Left kidney (tissue), 1 donor: ENCODE measurements at regions not wholly inside any gene's neighbourhood (a gene's known extent, or its start where the extent isn't known, plus 50 kb on each side); places are given as distances from the start of the nearest gene placed in this dataset.
"Not testable (repeated sequence)": the region's sequence is repeated elsewhere in the genome, so short reads cannot be mapped to it uniquely, and the experiment has no call there.

Experiments used
- DNase-seq: peaks from one replicate; pipeline ENCODE4 v3.0.0-alpha.2; 2013

- DNase-seq, result no peak
These were observed 567.5 kb upstream of the CHAC2 start for GRCh38 chr2:53200072-53200471.

DNA sequence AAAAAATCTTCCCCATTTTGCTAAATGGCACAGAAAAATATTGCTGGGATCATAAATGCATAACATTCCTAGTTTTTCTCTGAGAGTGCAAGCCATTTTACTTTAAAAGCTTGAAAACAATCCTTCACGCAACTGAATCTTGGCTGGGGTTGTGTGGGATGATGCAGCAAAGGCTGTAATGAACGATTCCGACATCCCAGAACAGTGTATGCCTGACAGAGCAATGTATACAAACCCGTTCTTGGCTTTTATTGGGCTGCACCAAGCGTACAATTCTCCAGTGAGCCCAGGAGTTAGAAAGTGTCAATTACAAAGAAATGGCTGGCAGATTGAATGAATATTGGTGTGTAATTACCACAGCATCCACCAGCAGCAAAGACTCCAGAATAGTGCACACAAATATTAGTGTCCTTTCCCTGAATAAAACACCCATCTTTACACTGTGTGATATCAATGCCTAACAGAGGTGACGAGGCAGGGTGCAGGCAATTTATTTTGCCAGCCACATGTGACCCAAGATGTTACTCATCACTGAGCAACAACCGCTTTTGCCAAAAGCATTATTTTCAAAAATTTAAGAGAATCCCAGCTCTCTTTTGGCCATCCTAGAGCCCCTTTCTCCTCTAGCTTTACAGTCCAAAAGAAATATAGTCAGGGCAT is 578.6 kb upstream of the CHAC2 start:
- peak; percentile 51 for DNase-seq

GRCh38 chr2:53183581-53183980 is 584.0 kb upstream of the CHAC2 start:
- DNase-seq, result no peak

GRCh38 chr2:53182601-53183000 is 585.0 kb upstream of the CHAC2 start:
- no peak for DNase-seq

- no peak for DNase-seq
These were observed 585.8 kb upstream of the CHAC2 start for GRCh38 chr2:53181759-53182158.

DNA sequence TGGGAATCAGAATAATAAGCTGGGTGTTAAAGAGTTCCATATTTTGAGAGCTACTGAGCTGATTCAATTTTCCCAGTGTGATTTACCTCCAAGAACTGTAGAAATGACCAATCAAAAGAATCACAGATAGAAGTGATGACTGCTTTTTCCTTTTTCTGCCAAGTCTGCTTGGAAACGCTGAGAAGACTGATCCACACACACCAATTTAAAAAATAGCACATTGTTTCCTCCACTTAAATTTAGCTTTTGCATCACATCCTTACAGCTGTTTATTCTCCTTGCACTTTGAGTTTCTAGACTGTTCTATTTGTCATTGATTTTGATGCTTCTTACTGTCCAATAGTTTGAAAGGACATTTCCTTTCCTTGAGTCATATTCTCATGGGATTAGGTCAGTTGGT is 590.3 kb upstream of the CHAC2 start:
- no peak for DNase-seq

GRCh38 chr2:53174539-53174938 is 593.1 kb upstream of the CHAC2 start:
- no peak for DNase-seq

DNA sequence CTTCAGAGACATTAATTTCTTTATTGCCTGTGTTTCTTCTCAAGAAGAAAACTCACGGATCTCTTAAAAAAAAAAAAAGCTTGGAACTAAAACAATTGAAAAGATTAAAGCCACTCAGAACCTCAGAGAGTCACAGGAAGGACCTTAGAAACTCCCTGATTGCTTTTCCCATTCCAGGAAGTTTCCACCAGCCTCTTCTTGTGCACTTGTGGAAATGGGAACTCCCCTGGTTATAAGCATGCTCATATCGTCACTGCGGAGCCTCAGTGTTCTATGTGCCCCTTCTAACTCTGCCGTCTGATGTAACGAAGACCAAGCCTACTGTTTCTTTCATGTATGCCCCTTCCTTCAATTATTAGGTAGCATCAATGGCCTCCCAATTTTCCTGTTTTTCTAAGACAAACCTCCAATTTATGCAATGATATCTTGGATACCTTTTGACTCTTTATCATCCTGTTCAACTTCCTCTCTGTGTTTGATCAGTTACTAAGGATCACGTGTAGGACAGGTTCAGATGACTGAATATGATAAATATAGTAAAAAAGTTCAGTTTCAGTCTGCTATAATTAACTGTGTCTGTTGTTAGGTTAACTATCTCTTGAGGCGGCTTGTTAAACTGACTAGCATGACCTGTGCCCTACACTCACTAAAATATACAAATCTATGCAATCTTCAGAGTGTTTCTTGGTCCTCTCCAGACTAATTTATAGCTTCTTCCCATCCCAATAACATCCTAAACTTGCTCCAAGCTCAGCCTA is 593.7 kb upstream of the CHAC2 start:
- DNase-seq, result no peak

DNA sequence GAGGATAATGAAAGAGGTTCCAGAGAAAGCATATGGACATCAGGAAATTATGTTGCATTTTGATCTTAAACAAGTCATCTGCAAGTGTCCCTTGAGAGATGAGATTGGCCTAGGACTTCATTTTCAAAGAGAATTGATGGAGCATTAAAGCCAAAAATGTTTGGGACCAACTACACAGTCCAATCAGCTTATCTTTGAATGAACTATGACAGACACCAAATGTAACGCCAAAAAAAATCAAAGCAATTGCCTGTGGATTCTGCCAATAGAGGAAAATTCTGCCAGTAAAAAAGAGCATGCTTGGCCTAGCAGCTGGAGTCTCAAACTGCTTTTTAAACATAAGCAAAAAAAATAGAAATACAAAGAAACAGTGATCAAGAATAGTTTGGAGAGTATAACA is 594.5 kb upstream of the CHAC2 start:
- DNase-seq, result no peak

GRCh38 chr2:53170466-53170865 is 597.1 kb upstream of the CHAC2 start:
- no peak for DNase-seq

DNA sequence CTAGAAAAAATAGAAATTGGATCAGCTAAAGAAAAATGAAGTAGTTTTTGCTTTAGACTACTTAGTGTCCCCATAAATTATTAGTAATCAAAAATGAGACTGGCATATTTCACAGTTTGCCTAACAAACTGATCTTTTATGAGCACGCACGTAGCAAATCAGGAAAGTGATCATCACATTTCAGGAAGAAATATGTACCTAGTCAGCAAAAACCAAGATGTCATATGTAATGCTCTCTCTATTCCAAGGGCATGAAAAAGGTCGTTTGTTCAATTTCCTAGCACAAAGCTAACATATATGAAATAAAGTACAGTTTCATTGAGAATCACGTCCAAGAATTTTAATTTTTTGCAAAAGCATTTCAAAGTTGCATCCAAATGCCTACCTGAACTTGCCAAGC is 600.4 kb upstream of the CHAC2 start:
- no peak for DNase-seq

GRCh38 chr2:53150146-53150545 is 617.5 kb upstream of the CHAC2 start:
- DNase-seq, result no peak

DNA sequence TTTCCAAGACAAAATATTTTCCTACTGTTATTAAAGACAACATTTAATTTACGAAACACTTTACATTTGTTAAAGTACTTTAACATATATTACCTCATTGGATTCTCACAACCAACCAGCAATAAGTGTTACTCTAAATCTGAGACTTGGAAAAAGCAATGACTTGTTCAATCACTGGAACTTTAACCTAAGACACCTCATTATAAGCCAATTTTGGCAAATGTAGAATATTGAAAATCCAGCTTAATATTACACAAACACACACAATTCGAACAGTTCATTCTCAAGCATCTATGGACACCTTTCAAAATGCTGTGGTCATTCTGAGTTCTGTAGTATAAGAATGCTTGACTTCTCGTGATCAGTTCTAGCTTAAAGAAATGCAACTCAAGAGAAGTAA is 619.4 kb upstream of the CHAC2 start:
- no peak for DNase-seq

DNA sequence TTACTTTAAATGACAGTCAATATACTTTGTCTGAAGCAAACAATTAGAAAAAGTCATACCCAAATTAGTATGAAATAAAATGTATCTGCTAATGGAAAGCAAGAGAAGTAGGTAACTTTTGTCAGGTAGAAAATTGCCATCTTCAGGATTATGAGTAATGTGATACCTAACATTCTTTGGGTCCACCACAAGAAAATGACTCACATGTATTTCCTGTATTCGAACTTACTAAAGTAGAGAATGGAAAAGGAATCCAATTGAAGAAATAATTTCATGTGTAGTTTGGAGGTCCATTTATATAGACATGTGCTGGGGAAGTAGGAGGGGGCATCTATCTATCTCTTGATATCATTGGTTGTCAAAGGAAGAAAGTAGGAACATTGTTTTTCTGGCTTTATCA is 636.2 kb upstream of the CHAC2 start:
- DNase-seq, result no peak

DNA sequence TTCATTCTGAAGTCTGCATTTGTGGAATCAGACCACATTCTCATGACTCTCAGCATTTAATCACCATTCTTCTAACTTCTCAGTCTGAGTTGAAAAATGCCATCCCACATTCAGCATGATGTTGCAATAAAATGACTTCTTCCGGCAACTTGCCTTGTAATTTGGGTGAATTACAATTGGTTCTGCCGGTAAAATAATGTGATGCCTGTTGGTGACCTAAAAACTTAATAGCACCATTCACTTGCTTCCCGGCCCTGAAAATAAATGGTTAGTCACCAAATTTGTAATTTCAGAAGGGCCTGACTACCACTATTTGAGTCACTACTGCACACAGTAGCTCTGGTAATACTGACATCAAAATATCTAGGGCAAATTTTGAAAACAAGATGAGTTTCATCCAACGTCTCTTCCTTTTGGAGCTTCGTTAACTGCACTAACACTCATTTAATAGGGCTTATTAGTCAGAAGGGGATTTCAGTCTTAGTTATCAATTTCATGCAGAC is 637.1 kb upstream of the CHAC2 start:
- DNase-seq, result no peak

DNA sequence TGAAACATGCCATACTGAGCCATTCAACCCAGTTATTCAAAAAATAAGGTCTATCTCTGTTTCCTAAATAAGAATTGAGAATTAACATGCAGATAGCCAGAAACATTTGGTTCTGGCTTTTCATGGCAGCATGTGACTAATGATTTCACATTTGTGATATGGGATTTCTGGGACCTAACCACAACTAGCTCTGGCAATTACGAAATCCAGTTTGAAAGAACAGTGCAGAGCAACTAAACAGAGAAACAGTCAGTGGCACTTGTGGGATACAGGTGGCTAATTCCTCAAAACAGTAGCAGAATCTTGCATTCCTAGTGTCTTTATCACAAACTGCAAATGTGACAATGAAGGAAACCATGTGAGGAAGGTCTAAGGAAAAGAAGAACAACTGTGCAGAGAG is 637.8 kb upstream of the CHAC2 start:
- DNase-seq, result no peak

GRCh38 chr2:53127061-53127650 is 640.4 kb upstream of the CHAC2 start:
- no peak for DNase-seq

DNA sequence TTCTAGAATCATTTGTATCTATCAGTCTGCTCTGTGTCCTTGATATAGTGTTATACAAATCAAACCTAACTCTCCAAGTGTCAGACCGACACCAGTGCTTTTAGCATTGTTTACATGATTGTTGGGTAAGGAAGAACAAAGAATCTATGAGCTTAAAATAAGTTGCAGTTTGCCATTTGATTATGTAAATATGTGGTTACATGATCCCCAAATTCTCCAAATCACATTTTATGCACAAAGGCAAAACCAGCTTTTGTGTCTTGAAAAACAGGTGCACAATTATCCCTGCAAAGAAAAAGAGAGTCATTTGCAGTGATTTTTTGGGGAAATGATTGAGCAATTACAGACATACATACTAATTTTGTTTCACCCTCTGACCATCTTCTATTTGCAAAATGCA is 652.6 kb upstream of the CHAC2 start:
- no peak for DNase-seq

GRCh38 chr2:53114582-53114981 is 653.0 kb upstream of the CHAC2 start:
- no peak for DNase-seq

- not testable (repeated sequence) for DNase-seq
These were observed 655.2 kb upstream of the CHAC2 start for GRCh38 chr2:53112408-53112807.

- DNase-seq, result no peak
These were observed 656.2 kb upstream of the CHAC2 start for GRCh38 chr2:53111406-53111805.

- DNase-seq, result no peak
These were observed 656.6 kb upstream of the CHAC2 start for GRCh38 chr2:53111004-53111403.

GRCh38 chr2:53108246-53108645 is 659.4 kb upstream of the CHAC2 start:
- DNase-seq, result no peak

GRCh38 chr2:53104263-53104662 is 663.3 kb upstream of the CHAC2 start:
- DNase-seq, result peak; percentile 26
